MM.1S (cell line): ENCODE measurements at regions not wholly inside any gene's neighbourhood (a gene's known extent, or its start where the extent isn't known, plus 50 kb on each side); places are given as distances from the start of the nearest gene placed in this dataset.

Source experiments
- CTCF ChIP-seq: fragments of 300-600 bp; sonication (generic); IDR thresholded peaks from 2 replicates; pipeline ENCODE4 v1.5.1; 2016; ENCODE audit warnings: antibody characterized with exemption, low read length, mixed read lengths
- EZH2phosphoT487 ChIP-seq: fragments of 300-600 bp; sonication (generic); IDR thresholded peaks from 2 replicates; pipeline ENCODE4 v1.6.1; 2018; ENCODE audit warnings: antibody characterized with exemption, low read length

- TF ChIP-seq CTCF = no peak
- TF ChIP-seq EZH2phosphoT487 = no peak
Measured at GRCh38 chr2:145551686-145552085, 1031.8 kb upstream of the ZEB2 start.
